Fibroblast of skin of scalp (primary cell): ENCODE measurements at regions not wholly inside any gene's neighbourhood (a gene's known extent, or its start where the extent isn't known, plus 50 kb on each side); places are given as distances from the start of the nearest gene placed in this dataset.
"Not testable (repeated sequence)": the region's sequence is repeated elsewhere in the genome, so short reads cannot be mapped to it uniquely, and the experiment has no call there.

Experiments
- DNase-seq: peaks from one replicate; pipeline ENCODE4 v3.0.0-alpha.2; 2013

- no peak for DNase-seq
Measured at GRCh38 chr9:25025686-25026085, 480.0 kb upstream of the IZUMO3 start.

GRCh38 chr9:25025156-25025555 is 479.5 kb upstream of the IZUMO3 start:
- DNase-seq: no peak

- no peak for DNase-seq
Measured at GRCh38 chr9:25017779-25018178, 472.1 kb upstream of the IZUMO3 start.

- no peak for DNase-seq
Measured at GRCh38 chr9:25010027-25010662, 464.4 kb upstream of the IZUMO3 start.

GRCh38 chr9:25003686-25004085 is 458.0 kb upstream of the IZUMO3 start:
- DNase-seq: no peak

GRCh38 chr9:24986331-24986730 is 440.6 kb upstream of the IZUMO3 start:
- no peak for DNase-seq

GRCh38 chr9:24970780-24971179 is 425.1 kb upstream of the IZUMO3 start:
- DNase-seq: not testable (repeated sequence)

- no peak for DNase-seq
Measured at GRCh38 chr9:24961762-24962161, 416.1 kb upstream of the IZUMO3 start.

- DNase-seq: no peak
Measured at GRCh38 chr9:24953070-24953469, 407.4 kb upstream of the IZUMO3 start.

- no peak for DNase-seq
Measured at GRCh38 chr9:24939109-24939850, 393.6 kb upstream of the IZUMO3 start.

- DNase-seq: no peak
Measured at GRCh38 chr9:24936117-24936516, 390.4 kb upstream of the IZUMO3 start.

- DNase-seq: no peak
Measured at GRCh38 chr9:24932785-24933184, 387.1 kb upstream of the IZUMO3 start.

GRCh38 chr9:24931894-24932293 is 386.2 kb upstream of the IZUMO3 start:
- DNase-seq: no peak

GRCh38 chr9:24912767-24913166 is 367.1 kb upstream of the IZUMO3 start:
- DNase-seq: no peak

- DNase-seq: no peak
Measured at GRCh38 chr9:24901319-24901718, 355.6 kb upstream of the IZUMO3 start.

- no peak for DNase-seq
Measured at GRCh38 chr9:24900179-24900578, 354.5 kb upstream of the IZUMO3 start.

GRCh38 chr9:24899463-24899862 is 353.8 kb upstream of the IZUMO3 start:
- no peak for DNase-seq

- DNase-seq: no peak
Measured at GRCh38 chr9:24897826-24898225, 352.1 kb upstream of the IZUMO3 start.

GRCh38 chr9:24881361-24881760 is 335.7 kb upstream of the IZUMO3 start:
- DNase-seq: no peak

- DNase-seq: no peak
Measured at GRCh38 chr9:24879591-24879990, 333.9 kb upstream of the IZUMO3 start.

GRCh38 chr9:24856601-24857000 is 310.9 kb upstream of the IZUMO3 start:
- not testable (repeated sequence) for DNase-seq

GRCh38 chr9:24846248-24846912 is 300.7 kb upstream of the IZUMO3 start:
- no peak for DNase-seq

- DNase-seq: no peak
Measured at GRCh38 chr9:24844217-24844616, 298.5 kb upstream of the IZUMO3 start.

GRCh38 chr9:24841993-24842392 is 296.3 kb upstream of the IZUMO3 start:
- no peak for DNase-seq
